Neural cell (in vitro differentiated cells): ENCODE measurements at regions not wholly inside any gene's neighbourhood (a gene's known extent, or its start where the extent isn't known, plus 50 kb on each side); places are given as distances from the start of the nearest gene placed in this dataset.

Experiments used
- H2AFZ ChIP-seq: fragments of 200-600, 300-800 bp; sonication (generic), shearing (Covaris generic); 2 replicates; pipeline ENCODE4 v1.6.0; 2014; ENCODE audit warnings: low read depth, mild to moderate bottlenecking, antibody characterized with exemption, low read length, moderate library complexity
- H3F3A ChIP-seq: fragments of 200-600 bp; shearing (Covaris generic); 2 replicates; pipeline ENCODE4 v1.6.1; 2016; ENCODE audit warnings: mild to moderate bottlenecking, moderate library complexity, mixed read lengths, antibody characterized with exemption, low read length; ENCODE audit not compliant: insufficient read depth, poor library complexity, severe bottlenecking
- H3K27ac ChIP-seq: fragments of 200-600, 300-800 bp; sonication (generic), shearing (Covaris generic); 2 replicates; pipeline ENCODE4 v1.5.1; 2014; ENCODE audit warnings: mild to moderate bottlenecking, low read length, moderate library complexity
- H3K27me3 ChIP-seq: fragments of 300-800, 200-600 bp; sonication (generic), shearing (Covaris generic); 2 replicates; pipeline ENCODE4 v1.6.0; 2014; ENCODE audit warnings: mild to moderate bottlenecking, low read depth, low read length, moderate library complexity; ENCODE audit not compliant: insufficient read depth
- H3K36me3 ChIP-seq: fragments of 300-800, 200-600 bp; sonication (generic), shearing (Covaris generic); 2 replicates; pipeline ENCODE4 v1.5.1; 2014; ENCODE audit warnings: mild to moderate bottlenecking, antibody characterized with exemption, low read length, moderate library complexity; ENCODE audit not compliant: insufficient read depth
- H3K4me2 ChIP-seq: fragments of 300-800, 200-600 bp; sonication (generic), shearing (Covaris generic); 2 replicates; pipeline ENCODE4 v1.6.0; 2014; ENCODE audit warnings: mild to moderate bottlenecking, low read length
- H3K4me3 ChIP-seq: fragments of 300-800, 200-600 bp; sonication (generic), shearing (Covaris generic); 2 replicates; pipeline ENCODE4 v1.5.1; 2014; ENCODE audit warnings: mild to moderate bottlenecking, low read length, moderate library complexity
- H3K79me2 ChIP-seq: fragments of 200-600 bp; shearing (Covaris generic); replicated peaks from 2 replicates; pipeline ENCODE4 v1.6.0; 2014; ENCODE audit warnings: mild to moderate bottlenecking, low read length, moderate library complexity; ENCODE audit not compliant: insufficient read depth
- H3K9ac ChIP-seq: fragments of 300-800, 200-600 bp; sonication (generic), shearing (Covaris generic); 2 replicates; pipeline ENCODE4 v1.6.1; 2016; ENCODE audit warnings: mild to moderate bottlenecking, low read length, mixed read lengths
- H3K9me2 ChIP-seq: fragments of 200-600 bp; shearing (Covaris generic); 2 replicates; pipeline ENCODE4 v1.6.1; 2016; ENCODE audit warnings: mild to moderate bottlenecking, low read length, mixed read lengths; ENCODE audit not compliant: insufficient read depth
- H3K9me3 ChIP-seq: fragments of 200-600, 300-800 bp; sonication (generic), shearing (Covaris generic); 2 replicates; pipeline ENCODE4 v1.6.1; 2016; ENCODE audit warnings: mild to moderate bottlenecking, mixed run types, low read length, moderate library complexity, mixed read lengths
- H4K20me1 ChIP-seq: fragments of 200-600 bp; shearing (Covaris generic); 2 replicates; pipeline ENCODE4 v1.6.1; 2016; ENCODE audit warnings: mild to moderate bottlenecking, mixed run types; ENCODE audit not compliant: insufficient read depth
- EP300 ChIP-seq: fragments of 450-650 bp; conservative IDR thresholded peaks from 2 replicates; pipeline ENCODE4 v1.6.1; 2014; ENCODE audit warnings: antibody characterized with exemption, mild to moderate bottlenecking, moderate library complexity; ENCODE audit not compliant: poor library complexity, severe bottlenecking
- EZH2 ChIP-seq: fragments of 200-600, 300-800 bp; shearing (Covaris generic), sonication (generic); IDR thresholded peaks from 2 replicates; pipeline ENCODE4 v1.6.1; 2014; ENCODE audit warnings: antibody characterized with exemption, low read length, borderline replicate concordance, mild to moderate bottlenecking; ENCODE audit not compliant: insufficient read depth, poor library complexity, severe bottlenecking
- MXI1 ChIP-seq: fragments of 450-650 bp; conservative IDR thresholded peaks from 2 replicates; pipeline ENCODE4 v1.6.1; 2014; ENCODE audit warnings: antibody characterized with exemption, mild to moderate bottlenecking; ENCODE audit not compliant: poor library complexity, severe bottlenecking
- POLR2AphosphoS5 ChIP-seq: IDR thresholded peaks from 2 replicates; pipeline ENCODE4 v1.6.1; 2012
- RAD21 ChIP-seq: fragments of 450-650 bp; conservative IDR thresholded peaks from 2 replicates; pipeline ENCODE4 v1.6.1; 2014; ENCODE audit warnings: antibody characterized with exemption, mild to moderate bottlenecking, moderate library complexity
- SMC3 ChIP-seq: fragments of 450-650 bp; conservative IDR thresholded peaks from 2 replicates; pipeline ENCODE4 v1.6.1; 2014; ENCODE audit warnings: antibody characterized with exemption, mild to moderate bottlenecking, moderate library complexity; ENCODE audit not compliant: poor library complexity
- TAF1 ChIP-seq: IDR thresholded peaks from 2 replicates; pipeline ENCODE4 v1.6.1; 2012; ENCODE audit warnings: low read depth
- TF ChIP-seq, protein P1 (sequence below): IDR thresholded peaks from 2 replicates; pipeline ENCODE4 v1.6.1; 2012; ENCODE audit warnings: borderline replicate concordance
- TF ChIP-seq, protein P2 (sequence below): fragments of 450-650 bp; IDR thresholded peaks from 2 replicates; pipeline ENCODE4 v1.5.1; 2014; ENCODE audit warnings: antibody characterized with exemption, mild to moderate bottlenecking, moderate library complexity; ENCODE audit not compliant: poor library complexity, severe bottlenecking

DNA sequence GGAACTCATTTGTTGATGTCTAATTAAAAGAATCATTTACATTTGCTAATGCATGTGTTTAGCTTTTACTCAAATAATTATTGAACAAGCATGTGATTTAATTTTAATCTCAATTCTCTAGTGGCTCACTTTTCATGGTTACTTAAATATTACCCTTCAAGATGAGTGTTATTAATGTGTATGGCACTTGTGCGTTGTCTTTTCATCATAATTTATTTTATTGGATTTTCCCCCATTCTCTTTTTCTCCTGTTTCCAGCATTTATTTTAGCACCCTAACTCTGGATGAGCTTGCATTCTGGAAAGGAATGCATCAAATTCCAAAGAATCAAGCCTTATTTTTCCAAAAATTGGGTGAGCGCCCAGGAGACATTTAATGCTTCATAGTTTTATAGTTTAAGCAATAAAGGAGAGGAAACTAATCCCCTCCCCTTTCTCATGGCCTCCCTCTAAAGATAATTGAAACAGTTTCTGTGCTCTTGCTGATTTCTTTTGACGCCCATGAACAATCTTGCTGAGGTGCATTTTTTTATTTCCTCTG, 191.1 kb upstream of the FAT4 start:
- no peak overlapping the region for H2AFZ ChIP-seq
- H4K20me1 ChIP-seq = no peaks in the 10 kb centered on the region
- no peaks in the 10 kb centered on the region for H3K36me3 ChIP-seq
- H3K9me3 ChIP-seq = no peaks in the 10 kb centered on the region
- no peak overlapping the region for H3K4me3 ChIP-seq
- no peaks in the 10 kb centered on the region for H3K27me3 ChIP-seq
- no peak overlapping the region for H3K9ac ChIP-seq
- no peaks in the 10 kb centered on the region for H3F3A ChIP-seq
- H3K79me2 ChIP-seq = no peaks in the 10 kb centered on the region
- no peak overlapping the region for H3K27ac ChIP-seq
- no peak overlapping the region for H3K4me2 ChIP-seq
- no peaks in the 10 kb centered on the region for H3K9me2 ChIP-seq
- TF ChIP-seq POLR2AphosphoS5 = no peak
- TF ChIP-seq EP300 = no peak
- no peak for TF ChIP-seq TAF1
- no peak for TF ChIP-seq RAD21
- TF ChIP-seq, protein P1, sequence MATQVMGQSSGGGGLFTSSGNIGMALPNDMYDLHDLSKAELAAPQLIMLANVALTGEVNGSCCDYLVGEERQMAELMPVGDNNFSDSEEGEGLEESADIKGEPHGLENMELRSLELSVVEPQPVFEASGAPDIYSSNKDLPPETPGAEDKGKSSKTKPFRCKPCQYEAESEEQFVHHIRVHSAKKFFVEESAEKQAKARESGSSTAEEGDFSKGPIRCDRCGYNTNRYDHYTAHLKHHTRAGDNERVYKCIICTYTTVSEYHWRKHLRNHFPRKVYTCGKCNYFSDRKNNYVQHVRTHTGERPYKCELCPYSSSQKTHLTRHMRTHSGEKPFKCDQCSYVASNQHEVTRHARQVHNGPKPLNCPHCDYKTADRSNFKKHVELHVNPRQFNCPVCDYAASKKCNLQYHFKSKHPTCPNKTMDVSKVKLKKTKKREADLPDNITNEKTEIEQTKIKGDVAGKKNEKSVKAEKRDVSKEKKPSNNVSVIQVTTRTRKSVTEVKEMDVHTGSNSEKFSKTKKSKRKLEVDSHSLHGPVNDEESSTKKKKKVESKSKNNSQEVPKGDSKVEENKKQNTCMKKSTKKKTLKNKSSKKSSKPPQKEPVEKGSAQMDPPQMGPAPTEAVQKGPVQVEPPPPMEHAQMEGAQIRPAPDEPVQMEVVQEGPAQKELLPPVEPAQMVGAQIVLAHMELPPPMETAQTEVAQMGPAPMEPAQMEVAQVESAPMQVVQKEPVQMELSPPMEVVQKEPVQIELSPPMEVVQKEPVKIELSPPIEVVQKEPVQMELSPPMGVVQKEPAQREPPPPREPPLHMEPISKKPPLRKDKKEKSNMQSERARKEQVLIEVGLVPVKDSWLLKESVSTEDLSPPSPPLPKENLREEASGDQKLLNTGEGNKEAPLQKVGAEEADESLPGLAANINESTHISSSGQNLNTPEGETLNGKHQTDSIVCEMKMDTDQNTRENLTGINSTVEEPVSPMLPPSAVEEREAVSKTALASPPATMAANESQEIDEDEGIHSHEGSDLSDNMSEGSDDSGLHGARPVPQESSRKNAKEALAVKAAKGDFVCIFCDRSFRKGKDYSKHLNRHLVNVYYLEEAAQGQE = no peak
- TF ChIP-seq, protein P2, sequence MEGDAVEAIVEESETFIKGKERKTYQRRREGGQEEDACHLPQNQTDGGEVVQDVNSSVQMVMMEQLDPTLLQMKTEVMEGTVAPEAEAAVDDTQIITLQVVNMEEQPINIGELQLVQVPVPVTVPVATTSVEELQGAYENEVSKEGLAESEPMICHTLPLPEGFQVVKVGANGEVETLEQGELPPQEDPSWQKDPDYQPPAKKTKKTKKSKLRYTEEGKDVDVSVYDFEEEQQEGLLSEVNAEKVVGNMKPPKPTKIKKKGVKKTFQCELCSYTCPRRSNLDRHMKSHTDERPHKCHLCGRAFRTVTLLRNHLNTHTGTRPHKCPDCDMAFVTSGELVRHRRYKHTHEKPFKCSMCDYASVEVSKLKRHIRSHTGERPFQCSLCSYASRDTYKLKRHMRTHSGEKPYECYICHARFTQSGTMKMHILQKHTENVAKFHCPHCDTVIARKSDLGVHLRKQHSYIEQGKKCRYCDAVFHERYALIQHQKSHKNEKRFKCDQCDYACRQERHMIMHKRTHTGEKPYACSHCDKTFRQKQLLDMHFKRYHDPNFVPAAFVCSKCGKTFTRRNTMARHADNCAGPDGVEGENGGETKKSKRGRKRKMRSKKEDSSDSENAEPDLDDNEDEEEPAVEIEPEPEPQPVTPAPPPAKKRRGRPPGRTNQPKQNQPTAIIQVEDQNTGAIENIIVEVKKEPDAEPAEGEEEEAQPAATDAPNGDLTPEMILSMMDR = no peak
- TF ChIP-seq MXI1 = no peak

DNA sequence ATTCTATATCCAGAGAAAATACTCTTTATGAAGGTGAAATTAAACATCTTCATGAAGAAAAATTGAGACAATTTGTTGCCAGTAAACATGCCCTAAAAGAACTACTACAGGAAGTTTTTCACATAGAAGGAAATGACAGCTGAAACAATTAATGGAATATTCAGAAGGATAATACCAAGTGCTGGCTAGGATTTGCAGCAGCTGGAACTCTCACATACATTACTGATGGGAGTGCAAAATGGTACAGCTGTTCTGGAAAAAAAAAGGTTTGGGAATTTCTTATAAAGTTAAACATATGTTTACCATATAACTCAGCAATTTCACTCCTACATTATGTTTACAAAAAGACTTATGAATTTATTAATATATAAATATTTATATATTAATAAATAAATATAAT, 193.2 kb upstream of the FAT4 start:
- Histone ChIP-seq H3K36me3 (no peaks in the 10 kb centered on the region), H3K4me2 (no peak overlapping the region)
- TF ChIP-seq, protein P1 = no peak
- TF ChIP-seq SMC3 = no peak
- TF ChIP-seq, protein P2 = no peak
- no peak for TF ChIP-seq RAD21
- no peak for TF ChIP-seq EZH2
- no peak for TF ChIP-seq POLR2AphosphoS5

More for the DNA sequence above, 193.2 kb upstream of the FAT4 start:
- Histone ChIP-seq H4K20me1 (no peaks in the 10 kb centered on the region), H3K27me3 (no peaks in the 10 kb centered on the region), H3K9me3 (no peaks in the 10 kb centered on the region), H3K27ac (no peak overlapping the region), H2AFZ (no peak overlapping the region), H3F3A (no peaks in the 10 kb centered on the region), H3K4me3 (no peak overlapping the region), H3K9ac (no peak overlapping the region), H3K9me2 (no peaks in the 10 kb centered on the region), H3K79me2 (no peaks in the 10 kb centered on the region)
